Progenitor cell of endocrine pancreas (in vitro differentiated cells): ENCODE measurements at regions not wholly inside any gene's neighbourhood (a gene's known extent, or its start where the extent isn't known, plus 50 kb on each side); places are given as distances from the start of the nearest gene placed in this dataset.

Experiments used
- DNase-seq: peaks from one replicate; pipeline ENCODE4 v3.0.0; 2021; ENCODE audit warnings: low spot score; ENCODE audit not compliant: unreplicated experiment
- H3K27ac Mint-ChIP-seq: 2 replicates; pipeline ENCODE4 v1.8.0; 2021; ENCODE audit warnings: mild to moderate bottlenecking, moderate library complexity, mixed read lengths
- H3K27me3 Mint-ChIP-seq: 2 replicates; pipeline ENCODE4 v1.8.0; 2021; ENCODE audit warnings: mixed read lengths
- H3K36me3 Mint-ChIP-seq: 2 replicates; pipeline ENCODE4 v1.8.0; 2022; ENCODE audit warnings: mixed read lengths; ENCODE audit not compliant: insufficient read depth
- H3K4me1 Mint-ChIP-seq: 2 replicates; pipeline ENCODE4 v1.8.0; 2021; ENCODE audit warnings: low read depth, mixed read lengths
- H3K4me3 Mint-ChIP-seq: 2 replicates; pipeline ENCODE4 v1.8.0; 2021; ENCODE audit warnings: low read depth, mild to moderate bottlenecking, moderate library complexity, mixed read lengths
- H3K9me3 Mint-ChIP-seq: 2 replicates; pipeline ENCODE4 v1.8.0; 2021; ENCODE audit warnings: low read depth, mixed read lengths
- CTCF ChIP-seq: fragments of 200-600 bp; sonication (generic); IDR thresholded peaks from one replicate; pipeline ENCODE4 v1.5.0; 2021; ENCODE audit warnings: antibody characterized with exemption, mild to moderate bottlenecking; ENCODE audit not compliant: unreplicated experiment

DNA sequence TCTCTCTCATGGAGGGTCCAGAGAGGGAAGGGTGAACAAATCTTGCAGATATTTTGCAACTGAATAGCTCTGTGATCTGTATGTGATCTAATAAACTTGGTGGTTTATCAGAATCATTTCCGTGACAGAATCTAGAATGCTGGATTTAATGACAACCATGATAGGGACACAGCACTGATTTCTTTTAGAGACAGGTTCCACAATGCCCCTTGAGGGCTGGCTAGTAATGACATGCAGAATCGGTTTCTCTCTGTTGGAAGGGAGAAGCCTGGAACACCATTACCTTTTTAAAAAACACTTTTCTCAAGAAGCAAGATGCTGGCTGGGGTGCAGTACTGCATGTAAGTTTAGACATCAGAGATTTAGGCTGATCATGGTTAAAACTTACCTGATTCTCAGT is 313.4 kb downstream of the CDH26 start:
- Mint-ChIP-seq H3K4me3 (no peak overlapping the region), H3K4me1 (no peaks in the 10 kb centered on the region), H3K27ac (no peak overlapping the region), H3K36me3 (no peaks in the 10 kb centered on the region), H3K9me3 (no peaks in the 10 kb centered on the region), H3K27me3 (peaks cover 23% of the 10 kb centered on the region)
- no peak for DNase-seq
- peak; percentile 43 for TF ChIP-seq CTCF

DNA sequence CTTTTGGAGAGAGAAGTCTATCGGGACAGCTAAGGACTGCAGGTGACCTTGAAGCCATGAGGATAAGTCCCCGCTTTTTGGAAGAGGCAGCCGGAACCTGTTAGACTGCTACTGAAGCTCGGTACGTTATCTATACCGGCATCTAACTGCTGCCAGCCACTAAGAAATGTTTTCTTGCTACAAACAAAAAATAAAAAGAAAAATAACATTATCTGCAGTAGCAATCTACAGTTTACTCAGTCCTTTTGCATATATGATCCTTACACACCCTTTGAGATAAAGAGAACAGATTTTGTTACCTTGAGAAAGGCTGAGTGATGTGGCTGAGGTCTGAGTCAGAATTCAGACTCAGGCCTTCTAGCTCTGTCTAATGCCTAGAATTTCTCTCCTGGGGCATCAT is 314.6 kb downstream of the CDH26 start:
- no peak for TF ChIP-seq CTCF
- H3K4me1 Mint-ChIP-seq: no peaks in the 10 kb centered on the region
- no peak overlapping the region for H3K27ac Mint-ChIP-seq
- H3K4me3 Mint-ChIP-seq: no peak overlapping the region
- H3K9me3 Mint-ChIP-seq: peaks cover 1% of the 10 kb centered on the region
- no peak for DNase-seq
- H3K27me3 Mint-ChIP-seq: peaks cover 16% of the 10 kb centered on the region
- H3K36me3 Mint-ChIP-seq: no peaks in the 10 kb centered on the region

DNA sequence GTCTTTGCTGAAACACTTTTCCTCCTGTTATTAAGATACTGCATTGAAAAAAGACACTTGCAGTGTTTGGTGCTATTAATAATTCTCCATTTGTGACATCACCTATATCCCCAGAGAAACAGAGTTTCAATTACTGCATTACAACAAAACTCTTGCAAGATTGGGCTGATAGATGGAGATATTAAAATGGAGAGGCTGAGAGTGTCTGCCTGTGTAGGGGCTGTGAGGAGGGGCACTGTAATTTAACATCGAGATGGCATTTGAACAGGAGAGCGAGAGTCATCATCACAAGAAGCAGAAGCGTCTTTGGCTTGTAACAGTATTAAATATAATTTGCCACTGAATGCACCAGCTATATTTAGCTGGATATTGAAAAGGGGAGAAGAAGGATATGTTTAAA is 316.5 kb downstream of the CDH26 start:
- peaks cover 12% of the 10 kb centered on the region for H3K9me3 Mint-ChIP-seq
- no peak overlapping the region for H3K27ac Mint-ChIP-seq
- H3K27me3 Mint-ChIP-seq: peaks cover 16% of the 10 kb centered on the region
- H3K4me1 Mint-ChIP-seq: no peaks in the 10 kb centered on the region
- TF ChIP-seq CTCF: no peak
- H3K36me3 Mint-ChIP-seq: no peaks in the 10 kb centered on the region
- no peak overlapping the region for H3K4me3 Mint-ChIP-seq
- no peak for DNase-seq

DNA sequence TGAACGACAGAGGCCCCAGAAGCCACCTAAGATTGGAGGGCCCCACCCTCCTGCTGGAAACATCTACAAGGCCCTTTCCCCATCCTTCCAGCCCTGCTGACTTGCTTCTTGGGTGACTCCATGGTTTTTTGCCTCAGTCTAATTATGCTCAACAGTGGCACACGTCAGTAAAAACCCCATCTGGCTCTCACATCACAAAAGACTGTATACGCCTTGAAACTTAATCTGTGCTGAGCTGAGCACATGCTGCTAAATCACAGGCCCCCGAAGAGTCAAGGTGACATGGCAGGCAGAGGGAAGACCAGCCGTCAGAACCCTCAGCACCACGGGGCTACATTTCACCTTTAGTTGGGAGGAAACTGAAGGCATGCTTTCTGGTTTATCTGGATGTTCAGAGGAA is 323.1 kb downstream of the CDH26 start:
- Mint-ChIP-seq H3K27me3 (no peaks in the 10 kb centered on the region), H3K36me3 (peaks cover 4% of the 10 kb centered on the region), H3K4me3 (no peak overlapping the region), H3K27ac (no peak overlapping the region), H3K4me1 (no peaks in the 10 kb centered on the region), H3K9me3 (peaks cover 33% of the 10 kb centered on the region)
- TF ChIP-seq CTCF: no peak
- no peak for DNase-seq

DNA sequence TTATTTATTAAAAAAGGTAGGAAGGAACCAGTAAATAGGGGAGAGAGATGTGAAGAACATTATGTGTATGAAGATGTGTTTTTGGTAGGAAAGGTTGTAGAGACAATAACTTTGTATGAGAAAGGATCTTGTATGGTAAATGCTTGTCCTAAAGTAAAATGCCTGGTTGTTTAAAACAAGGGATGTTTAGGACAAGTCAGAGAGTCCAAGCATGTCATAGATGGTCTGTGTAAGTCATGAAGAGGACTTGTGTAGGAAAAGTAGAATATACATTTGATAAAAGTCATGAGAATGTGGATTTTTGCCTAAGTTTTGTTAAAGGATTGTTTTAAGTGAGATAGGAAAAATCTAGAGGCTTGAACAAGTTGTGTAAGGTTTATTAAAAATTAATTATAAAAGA is 325.1 kb downstream of the CDH26 start:
- H3K4me3 Mint-ChIP-seq: no peak overlapping the region
- no peaks in the 10 kb centered on the region for H3K4me1 Mint-ChIP-seq
- peaks cover 4% of the 10 kb centered on the region for H3K36me3 Mint-ChIP-seq
- no peak for DNase-seq
- no peak overlapping the region for H3K27ac Mint-ChIP-seq
- H3K27me3 Mint-ChIP-seq: no peaks in the 10 kb centered on the region
- no peak for TF ChIP-seq CTCF
- peaks cover 35% of the 10 kb centered on the region for H3K9me3 Mint-ChIP-seq
